ENCODE measurements at regions not wholly inside any gene's neighbourhood (a gene's known extent, or its start where the extent isn't known, plus 50 kb on each side); places are given as distances from the start of the nearest gene placed in this dataset.

DNA sequence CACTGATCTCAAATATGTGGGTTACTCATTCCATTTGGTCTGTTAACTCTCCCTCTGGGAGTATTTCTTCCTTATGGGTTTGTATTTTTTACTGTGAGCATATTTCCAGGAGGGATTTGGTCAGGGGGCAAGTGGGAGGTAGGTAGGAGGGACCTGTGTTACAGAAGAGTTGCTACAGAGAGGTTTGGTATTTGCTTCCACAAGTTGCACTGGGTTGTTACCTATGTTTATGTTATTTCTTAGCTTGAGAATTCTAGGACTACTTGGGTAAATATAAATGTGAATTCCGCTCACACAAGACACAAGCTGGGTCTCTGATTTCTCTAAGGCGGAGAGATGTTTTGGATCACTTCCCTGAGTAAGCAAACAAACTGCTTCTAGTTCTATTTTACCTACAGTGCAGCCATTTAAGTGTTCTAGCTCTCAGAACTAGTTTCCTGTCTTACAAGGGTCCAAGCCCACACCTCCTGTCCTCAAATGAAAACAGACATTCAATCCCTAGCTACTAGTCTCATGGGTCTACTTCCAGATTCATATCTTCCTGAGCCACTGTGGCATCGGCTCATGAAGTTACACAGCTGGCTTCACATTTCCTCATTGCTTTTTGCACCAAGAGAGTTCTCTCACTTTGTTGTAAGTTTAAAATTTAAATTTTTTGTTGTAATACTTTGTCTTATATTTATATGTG lies 75.4 kb upstream of the PPP1R3C start:
- Histone ChIP-seq H3K27ac (no peak overlapping the region), H3K4me1 (no peaks in the 10 kb centered on the region), H3K36me3 (no peaks in the 10 kb centered on the region), H3K9me3 (no peaks in the 10 kb centered on the region), H3K27me3 (no peaks in the 10 kb centered on the region), H3K4me3 (no peak overlapping the region)
- TF ChIP-seq, protein P1, sequence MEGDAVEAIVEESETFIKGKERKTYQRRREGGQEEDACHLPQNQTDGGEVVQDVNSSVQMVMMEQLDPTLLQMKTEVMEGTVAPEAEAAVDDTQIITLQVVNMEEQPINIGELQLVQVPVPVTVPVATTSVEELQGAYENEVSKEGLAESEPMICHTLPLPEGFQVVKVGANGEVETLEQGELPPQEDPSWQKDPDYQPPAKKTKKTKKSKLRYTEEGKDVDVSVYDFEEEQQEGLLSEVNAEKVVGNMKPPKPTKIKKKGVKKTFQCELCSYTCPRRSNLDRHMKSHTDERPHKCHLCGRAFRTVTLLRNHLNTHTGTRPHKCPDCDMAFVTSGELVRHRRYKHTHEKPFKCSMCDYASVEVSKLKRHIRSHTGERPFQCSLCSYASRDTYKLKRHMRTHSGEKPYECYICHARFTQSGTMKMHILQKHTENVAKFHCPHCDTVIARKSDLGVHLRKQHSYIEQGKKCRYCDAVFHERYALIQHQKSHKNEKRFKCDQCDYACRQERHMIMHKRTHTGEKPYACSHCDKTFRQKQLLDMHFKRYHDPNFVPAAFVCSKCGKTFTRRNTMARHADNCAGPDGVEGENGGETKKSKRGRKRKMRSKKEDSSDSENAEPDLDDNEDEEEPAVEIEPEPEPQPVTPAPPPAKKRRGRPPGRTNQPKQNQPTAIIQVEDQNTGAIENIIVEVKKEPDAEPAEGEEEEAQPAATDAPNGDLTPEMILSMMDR (IDR thresholded peaks at IDR 0.05): no peak
- TF ChIP-seq POLR2AphosphoS5 (IDR thresholded peaks at IDR 0.05) (no peak), POLR2A (IDR thresholded peaks at IDR 0.05) (no peak)
- intact Hi-C loops (cut with DNase I; ENCODE audit: low total_unique reads): no loop called here
- no peak for DNase-seq (ENCODE audit: low spot score in 2 of 2)

DNA sequence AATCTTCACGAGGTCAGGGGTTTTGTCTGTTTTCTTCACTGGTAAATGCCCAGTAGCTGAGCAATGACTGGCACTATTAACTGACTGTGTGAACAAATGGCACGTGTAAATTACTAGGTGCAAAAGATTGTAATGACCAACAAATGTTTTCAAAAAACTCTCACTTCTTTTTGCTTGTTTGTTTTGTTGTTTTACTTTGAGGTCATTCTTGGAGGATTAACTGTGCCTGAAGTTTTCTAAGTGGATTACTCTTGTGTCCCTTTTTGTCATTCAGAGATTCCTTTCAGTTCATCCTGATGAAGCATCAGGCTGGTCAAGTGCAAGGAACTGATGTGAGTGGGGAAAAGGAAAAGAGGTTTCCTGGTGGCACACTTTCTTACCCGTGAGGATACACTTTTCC lies 74.4 kb upstream of the PPP1R3C start:
- H3K9me3 ChIP-seq: no peaks in the 10 kb centered on the region
- no peaks in the 10 kb centered on the region for H3K36me3 ChIP-seq
- H3K27me3 ChIP-seq: no peaks in the 10 kb centered on the region
- H3K4me3 ChIP-seq: no peak overlapping the region
- intact Hi-C loops (cut with DNase I; ENCODE audit: low total_unique reads): no loop called here
- H3K4me1 ChIP-seq: no peaks in the 10 kb centered on the region
- no peak for DNase-seq (ENCODE audit: low spot score in 2 of 2)
- no peak overlapping the region for H3K27ac ChIP-seq
- TF ChIP-seq POLR2A (IDR thresholded peaks at IDR 0.05) (no peak), POLR2AphosphoS5 (IDR thresholded peaks at IDR 0.05) (no peak)
- TF ChIP-seq, protein P1 (IDR thresholded peaks at IDR 0.05): no peak

DNA sequence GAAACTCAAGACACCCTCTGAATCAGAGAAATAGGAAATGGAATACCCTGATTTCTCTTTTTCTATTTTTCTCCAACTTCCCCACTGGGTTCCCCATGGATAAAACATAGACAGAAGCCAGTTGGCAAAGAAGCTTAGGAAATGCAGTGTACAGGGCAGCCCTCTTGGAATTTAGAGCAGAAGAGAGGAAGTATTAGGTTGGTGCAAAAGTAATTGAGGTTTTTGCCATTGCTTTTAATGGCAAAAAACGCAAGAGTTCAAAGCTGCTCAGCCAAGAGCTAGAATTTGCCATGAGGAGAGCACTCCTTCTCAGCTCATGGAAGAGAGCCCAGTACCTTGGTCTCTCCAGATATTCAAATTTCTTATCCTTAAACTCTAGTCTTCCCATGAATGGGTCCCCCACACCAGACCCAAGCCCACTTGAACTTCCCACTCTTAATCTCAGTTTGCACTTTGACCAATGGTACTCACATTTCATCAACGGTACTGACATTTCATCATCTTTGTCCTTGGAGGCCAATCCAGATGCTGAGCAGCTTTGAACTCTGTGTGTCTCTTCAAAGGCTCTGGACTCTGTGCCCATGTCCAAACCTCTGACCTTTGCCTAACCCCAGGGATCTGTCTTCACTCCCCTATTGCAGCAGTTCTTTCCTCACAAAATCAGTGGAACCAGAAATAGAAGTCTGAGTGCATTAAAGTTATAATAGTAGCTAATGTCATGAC lies 73.2 kb upstream of the PPP1R3C start:
- TF ChIP-seq, protein P1 (IDR thresholded peaks at IDR 0.05): no peak
- TF ChIP-seq POLR2A (IDR thresholded peaks at IDR 0.05) (no peak), POLR2AphosphoS5 (IDR thresholded peaks at IDR 0.05) (no peak)
- no peaks in the 10 kb centered on the region for H3K36me3 ChIP-seq
- no peaks in the 10 kb centered on the region for H3K9me3 ChIP-seq
- H3K4me1 ChIP-seq: no peaks in the 10 kb centered on the region
- intact Hi-C loops (cut with DNase I; ENCODE audit: low total_unique reads): no loop called here
- H3K27me3 ChIP-seq: no peaks in the 10 kb centered on the region
- H3K4me3 ChIP-seq: no peak overlapping the region
- no peak for DNase-seq (ENCODE audit: low spot score in 2 of 2)
- H3K27ac ChIP-seq: no peak overlapping the region

DNA sequence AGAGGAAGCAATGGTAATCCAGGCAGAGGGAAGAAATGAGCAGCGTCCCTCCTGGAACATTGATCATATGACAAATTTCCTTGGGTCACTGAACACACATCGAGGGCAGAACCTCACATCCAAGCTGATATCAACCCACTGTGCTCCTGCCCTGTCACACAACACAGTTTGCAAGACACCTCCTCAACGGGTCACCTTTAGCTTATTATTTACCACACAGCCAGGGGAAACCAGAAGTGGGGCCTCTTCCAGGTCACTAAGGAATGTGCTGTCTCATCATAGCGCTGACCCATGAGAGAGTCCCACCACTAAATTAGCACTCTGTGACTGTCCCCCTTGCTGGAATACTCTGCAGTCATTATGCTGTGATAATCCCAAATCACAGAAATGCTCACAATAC lies 69.7 kb upstream of the PPP1R3C start:
- no peaks in the 10 kb centered on the region for H3K36me3 ChIP-seq
- TF ChIP-seq POLR2A (IDR thresholded peaks at IDR 0.05): no peak
- no peak for TF ChIP-seq POLR2AphosphoS5 (IDR thresholded peaks at IDR 0.05)
- TF ChIP-seq, protein P1 (IDR thresholded peaks at IDR 0.05): no peak
- intact Hi-C loops (cut with DNase I; ENCODE audit: low total_unique reads): no loop called here
- H3K4me3 ChIP-seq: no peak overlapping the region
- DNase-seq (ENCODE audit: low spot score in 2 of 2): no peak
- H3K27ac ChIP-seq: no peak overlapping the region
- H3K4me1 ChIP-seq: no peaks in the 10 kb centered on the region
- no peaks in the 10 kb centered on the region for H3K9me3 ChIP-seq
- H3K27me3 ChIP-seq: no peaks in the 10 kb centered on the region

DNA sequence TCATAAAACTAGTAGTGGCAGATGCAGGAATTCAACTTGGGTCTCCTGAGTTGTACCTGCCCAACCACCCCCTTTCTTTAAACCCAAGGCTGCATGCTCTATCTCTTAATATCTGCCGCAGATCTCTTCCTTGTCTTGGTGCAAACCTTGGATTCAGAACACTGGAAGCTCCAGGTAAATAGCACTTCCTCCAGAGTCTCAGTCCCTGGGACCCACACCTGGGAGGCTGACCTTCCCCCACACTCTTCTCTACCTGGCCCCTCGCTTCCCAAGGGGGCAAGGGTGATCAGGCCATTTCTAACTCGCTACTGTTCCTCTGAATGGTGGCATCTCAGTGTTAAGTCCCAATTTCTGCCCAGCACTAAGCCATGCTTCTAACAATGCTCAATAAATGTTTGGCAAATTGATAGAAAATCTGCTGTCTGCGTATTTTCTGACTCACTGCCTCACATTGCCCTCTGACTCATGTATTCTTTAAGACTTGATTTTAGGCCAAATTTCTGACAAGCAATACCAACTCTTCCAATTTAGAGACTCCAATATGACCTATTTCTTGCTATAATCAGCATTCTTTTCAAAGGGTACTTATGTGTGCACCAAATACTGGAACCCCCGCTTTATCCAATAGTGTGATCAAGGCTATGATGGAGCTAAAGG lies 68.0 kb upstream of the PPP1R3C start:
- Histone ChIP-seq H3K27ac (no peak overlapping the region), H3K4me1 (no peaks in the 10 kb centered on the region), H3K4me3 (no peak overlapping the region), H3K36me3 (no peaks in the 10 kb centered on the region), H3K9me3 (no peaks in the 10 kb centered on the region), H3K27me3 (no peaks in the 10 kb centered on the region)
- TF ChIP-seq, protein P1 (IDR thresholded peaks at IDR 0.05): no peak
- DNase-seq (ENCODE audit: low spot score in 2 of 2): no peak
- intact Hi-C loops (cut with DNase I; ENCODE audit: low total_unique reads): no loop called here

Measured in breast epithelium (tissue), 4 donors.